Myocyte (in vitro differentiated cells): ENCODE measurements at regions not wholly inside any gene's neighbourhood (a gene's known extent, or its start where the extent isn't known, plus 50 kb on each side); places are given as distances from the start of the nearest gene placed in this dataset.

Experiments used
- DNase-seq: peaks from one replicate; pipeline ENCODE4 v3.0.0-alpha.2; 2012; ENCODE audit warnings: low read depth

DNA sequence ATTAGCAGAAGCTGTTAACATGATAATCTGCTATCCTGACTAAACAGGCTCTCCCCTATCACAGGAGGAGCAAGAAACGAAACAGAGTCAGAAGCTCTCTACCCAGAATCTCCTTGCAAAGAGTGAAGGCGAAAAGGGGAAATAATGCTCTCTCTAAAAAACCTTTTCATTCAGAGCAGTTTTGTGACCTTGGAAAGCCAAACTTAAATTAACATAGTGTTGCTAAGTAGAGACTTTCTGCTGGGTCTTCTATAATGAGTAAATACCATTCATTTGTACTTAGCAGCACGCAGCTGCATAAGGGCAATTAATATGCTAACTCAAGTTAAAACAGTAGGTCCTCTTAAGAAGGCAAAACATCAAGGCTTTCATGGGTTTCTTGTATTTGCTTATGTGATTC is 101.7 kb upstream of the GPR139 start:
- DNase-seq: no peak

DNA sequence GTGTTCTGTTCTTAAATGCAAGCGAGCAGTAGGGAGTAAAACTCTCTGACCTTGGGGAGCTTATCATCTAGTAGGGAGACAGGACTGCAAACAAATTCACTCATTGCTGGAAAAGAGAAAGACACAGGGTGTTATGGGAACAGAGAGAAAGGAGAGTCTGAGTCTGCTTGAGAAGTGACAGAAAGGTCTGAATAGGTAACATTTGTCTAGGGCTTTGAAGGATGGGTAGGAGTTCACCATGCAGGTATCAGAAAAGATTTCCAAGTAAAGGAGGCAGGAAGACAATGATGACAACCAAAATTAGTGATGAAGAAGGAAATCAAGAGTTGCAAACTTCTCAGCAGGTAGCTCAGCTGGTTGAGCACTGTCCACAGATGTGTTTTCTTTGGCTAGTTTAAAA is 93.6 kb upstream of the GPR139 start:
- DNase-seq: no peak

DNA sequence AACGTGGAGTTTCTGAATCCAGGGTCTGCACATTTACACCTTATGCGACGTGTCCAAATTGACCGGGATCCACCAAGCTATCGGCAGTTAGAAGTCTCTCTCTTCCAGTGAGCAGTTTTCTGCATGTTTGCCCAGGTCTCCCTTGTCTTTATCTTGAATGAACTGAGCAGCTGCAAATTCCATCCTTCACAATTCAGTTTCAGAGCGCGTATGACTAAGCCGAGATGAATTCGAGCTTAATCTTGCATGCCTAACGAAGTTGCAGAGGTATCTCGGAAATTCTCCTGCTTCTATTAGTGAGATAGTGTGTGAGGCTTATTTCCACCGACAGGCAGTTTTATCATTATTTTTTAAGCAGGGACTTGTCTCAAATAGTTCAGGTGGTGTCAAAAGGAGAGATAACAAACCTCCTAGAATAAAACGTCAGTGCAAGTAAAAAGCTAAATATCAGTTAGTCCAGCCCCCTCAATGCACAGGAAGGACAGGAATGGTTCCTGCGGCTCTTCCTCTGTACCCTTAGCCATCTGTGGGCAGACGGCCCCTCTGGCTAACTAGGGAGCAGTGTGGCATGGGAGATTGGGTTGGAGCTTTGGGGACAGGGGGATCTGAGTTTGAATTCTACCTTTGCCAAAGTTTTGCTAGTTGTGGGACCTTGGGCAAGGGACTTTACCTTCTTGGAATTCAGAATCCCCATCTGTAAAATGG is 93.0 kb upstream of the GPR139 start:
- peak; percentile 74 for DNase-seq

DNA sequence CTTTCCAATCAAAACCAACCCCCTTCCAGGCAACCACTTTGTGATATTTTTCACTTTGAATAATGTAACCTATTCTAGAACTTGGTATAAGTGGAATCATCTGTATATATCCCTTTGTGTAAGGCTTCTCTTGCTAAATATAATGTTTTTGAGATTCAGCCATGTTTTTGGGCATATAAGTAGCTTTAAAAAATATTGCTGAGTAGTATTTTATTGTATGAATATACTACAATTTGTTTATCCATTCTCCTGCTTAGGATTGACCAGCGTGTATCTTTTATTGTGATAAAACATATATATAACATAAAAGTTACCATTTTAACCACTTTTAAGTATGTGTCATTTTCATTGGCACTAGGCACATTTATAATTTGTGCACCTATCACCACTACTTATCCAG is 79.8 kb upstream of the GPR139 start:
- no peak for DNase-seq

DNA sequence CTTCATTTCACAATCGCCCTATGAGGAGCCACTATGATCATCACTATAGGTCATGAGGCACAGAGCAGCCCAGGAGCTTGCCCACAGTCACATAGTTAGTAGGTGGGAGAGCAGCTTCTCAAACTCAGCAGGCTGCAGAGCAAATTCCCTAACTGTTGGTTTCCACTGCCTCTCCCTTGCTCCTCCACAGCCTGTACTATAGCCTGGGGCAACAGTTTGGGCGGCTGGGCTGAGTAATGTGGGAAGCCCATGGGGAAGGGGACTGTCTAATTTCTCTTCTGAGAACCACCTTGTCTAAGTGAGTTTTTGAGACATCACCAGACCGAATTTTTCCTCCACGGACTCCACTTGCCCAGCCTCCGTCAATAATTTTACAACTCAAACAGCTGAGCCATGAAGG is 73.4 kb upstream of the GPR139 start:
- no peak for DNase-seq

DNA sequence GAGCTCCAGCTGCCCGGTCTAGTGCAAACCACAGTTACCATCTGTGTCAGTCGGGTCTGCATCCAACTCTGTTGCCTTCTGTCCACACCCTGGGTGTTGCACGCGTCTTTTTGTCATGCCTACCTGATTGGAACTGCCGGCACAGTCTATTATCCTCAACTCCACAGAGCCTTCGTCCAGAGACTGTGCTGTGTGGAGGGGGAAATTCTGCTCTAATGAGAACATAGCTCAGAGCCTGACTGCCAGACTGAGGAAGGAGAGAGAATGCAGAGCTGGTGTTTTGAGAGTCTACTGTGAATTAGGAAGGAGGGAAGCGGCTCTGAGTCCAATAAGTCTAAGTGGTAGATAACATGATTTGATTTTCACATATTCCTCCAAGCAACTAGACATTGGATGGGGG is 68.3 kb upstream of the GPR139 start:
- no peak for DNase-seq

DNA sequence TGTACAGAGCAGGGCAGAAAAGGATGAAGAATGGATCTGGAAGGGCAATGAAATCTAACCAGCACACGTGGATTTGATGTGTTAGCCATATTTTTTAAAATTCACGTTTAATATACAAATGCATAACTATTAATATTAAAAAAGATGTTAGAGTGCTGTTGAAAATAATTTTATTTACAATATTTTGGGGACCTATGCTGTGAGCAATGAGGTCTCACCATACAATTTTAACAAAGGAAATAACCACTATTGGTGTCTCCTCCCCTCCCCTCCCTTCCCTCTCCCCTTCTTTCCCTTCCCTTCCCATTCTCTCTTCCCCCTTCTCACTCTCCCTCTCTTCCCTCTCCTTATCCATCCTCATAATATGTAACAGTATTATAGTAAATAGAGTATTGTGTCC is 64.2 kb upstream of the GPR139 start:
- DNase-seq: no peak

DNA sequence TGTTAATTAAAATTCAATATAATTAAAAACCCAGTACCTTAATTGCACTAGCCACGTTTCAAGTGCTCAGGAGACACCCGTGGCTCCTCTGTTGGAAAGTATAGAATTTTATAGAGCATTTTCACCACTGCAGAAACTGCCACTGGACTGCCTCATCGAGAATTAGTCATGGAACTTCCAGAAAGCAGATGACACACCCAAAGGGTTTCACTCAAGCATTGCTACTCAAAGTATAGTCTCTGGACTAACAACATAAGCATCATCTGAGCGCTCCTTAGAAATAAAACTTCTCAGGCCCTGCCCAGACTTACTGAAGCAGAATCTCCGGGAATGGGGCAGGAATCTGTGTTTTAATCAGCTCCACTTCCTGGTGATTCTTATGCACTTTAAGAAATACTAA is 63.5 kb upstream of the GPR139 start:
- no peak for DNase-seq

DNA sequence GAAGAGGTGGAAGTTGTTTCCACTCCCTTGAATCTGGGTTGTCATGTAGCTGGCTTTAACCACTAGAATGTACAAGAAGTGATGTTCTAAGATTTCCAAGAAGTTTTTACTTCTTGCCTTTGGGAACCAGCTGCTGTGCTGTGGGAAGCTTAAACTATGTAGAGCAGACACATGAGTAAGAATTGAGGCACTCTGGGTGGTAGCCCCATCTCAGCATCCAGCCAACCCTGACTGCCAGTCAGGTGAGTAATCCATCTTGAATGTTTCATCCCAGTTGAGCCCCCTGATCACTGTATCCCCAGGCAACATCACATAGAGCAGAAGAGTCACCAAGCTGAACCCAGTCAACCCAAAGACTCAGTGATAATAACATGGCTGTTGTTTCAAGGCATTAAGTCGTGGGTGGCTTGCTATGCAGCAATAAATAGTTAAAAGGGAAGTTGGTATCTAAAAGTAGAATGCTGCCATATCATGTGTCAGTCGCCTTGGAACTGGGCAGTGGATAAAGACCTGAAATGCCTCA is 62.8 kb upstream of the GPR139 start:
- no peak for DNase-seq

DNA sequence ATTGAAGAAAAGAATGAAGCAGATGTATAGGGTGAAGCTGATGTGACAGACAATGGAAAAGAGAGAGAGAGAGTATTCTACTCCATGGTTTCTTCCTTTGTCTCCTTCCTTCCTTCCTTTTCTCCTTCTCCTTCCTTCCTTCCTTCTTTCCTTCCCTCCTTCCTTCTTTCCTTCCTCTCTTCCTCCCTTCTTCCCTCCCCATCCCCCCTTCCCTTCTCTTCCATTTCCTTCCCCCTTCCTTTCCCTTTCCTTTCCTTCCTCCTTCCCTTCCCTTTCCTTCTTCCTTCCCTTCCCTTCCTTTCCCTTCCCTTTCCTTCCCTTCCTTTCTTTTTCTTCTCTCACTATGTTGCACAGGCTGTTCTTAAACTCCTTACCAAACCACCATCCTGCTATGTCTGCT is 55.7 kb upstream of the GPR139 start:
- DNase-seq: no peak
